Activated CD4-positive, CD25-positive, alpha-beta regulatory T cell treated with anti-CD3 and anti-CD28 coated beads, Interleukin-2, amount 50 U/mL, for 24 hours (primary cell): ENCODE measurements at regions not wholly inside any gene's neighbourhood (a gene's known extent, or its start where the extent isn't known, plus 50 kb on each side); places are given as distances from the start of the nearest gene placed in this dataset.

Experiments used
- ATAC-seq, 2 donors: fragments of 150-1000 bp; cut with Tn5 transposase; one replicate each; pipeline ENCODE4 v1.10.0; 2021; ENCODE audit warnings: mild to moderate bottlenecking in 1 of 2, moderate library complexity in 1 of 2

- no peak for ATAC-seq
These were observed 837.1 kb upstream of the ZNF608 start for GRCh38 chr5:125583321-125584139.

GRCh38 chr5:125584140-125584520 is 837.7 kb upstream of the ZNF608 start:
- no peak for ATAC-seq

GRCh38 chr5:125587631-125588030 is 835.6 kb upstream of the GRAMD2B start:
- ATAC-seq = no peak

GRCh38 chr5:125592856-125593255 is 830.4 kb upstream of the GRAMD2B start:
- ATAC-seq = no peak

GRCh38 chr5:125595095-125595494 is 828.1 kb upstream of the GRAMD2B start:
- ATAC-seq = no peak

- ATAC-seq = no peak
These were observed 827.4 kb upstream of the GRAMD2B start for GRCh38 chr5:125595845-125596244.

GRCh38 chr5:125597338-125597737 is 825.9 kb upstream of the GRAMD2B start:
- no peak for ATAC-seq

- no peak for ATAC-seq
These were observed 822.6 kb upstream of the GRAMD2B start for GRCh38 chr5:125600559-125600958.

GRCh38 chr5:125602184-125602583 is 821.0 kb upstream of the GRAMD2B start:
- no peak for ATAC-seq

GRCh38 chr5:125603321-125603720 is 819.9 kb upstream of the GRAMD2B start:
- no peak for ATAC-seq

GRCh38 chr5:125604104-125604503 is 819.1 kb upstream of the GRAMD2B start:
- ATAC-seq = no peak

GRCh38 chr5:125607018-125607417 is 816.2 kb upstream of the GRAMD2B start:
- ATAC-seq = no peak

GRCh38 chr5:125609011-125609410 is 814.2 kb upstream of the GRAMD2B start:
- ATAC-seq = no peak

- ATAC-seq = no peak
These were observed 812.3 kb upstream of the GRAMD2B start for GRCh38 chr5:125610892-125611291.

- no peak for ATAC-seq
These were observed 811.7 kb upstream of the GRAMD2B start for GRCh38 chr5:125611541-125611940.

- ATAC-seq = no peak
These were observed 811.0 kb upstream of the GRAMD2B start for GRCh38 chr5:125612181-125612721.

GRCh38 chr5:125612776-125613175 is 810.4 kb upstream of the GRAMD2B start:
- ATAC-seq = no peak

GRCh38 chr5:125630237-125630636 is 793.0 kb upstream of the GRAMD2B start:
- no peak for ATAC-seq

GRCh38 chr5:125633523-125633922 is 789.7 kb upstream of the GRAMD2B start:
- no peak for ATAC-seq

GRCh38 chr5:125634216-125634835 is 788.9 kb upstream of the GRAMD2B start:
- ATAC-seq = no peak

- ATAC-seq = no peak
These were observed 783.4 kb upstream of the GRAMD2B start for GRCh38 chr5:125639858-125640257.

- ATAC-seq = no peak
These were observed 770.4 kb upstream of the GRAMD2B start for GRCh38 chr5:125652761-125653160.

GRCh38 chr5:125654392-125654791 is 768.8 kb upstream of the GRAMD2B start:
- ATAC-seq = no peak

GRCh38 chr5:125655156-125655555 is 768.1 kb upstream of the GRAMD2B start:
- ATAC-seq = no peak
